GM19467 (cell line): ENCODE measurements at regions not wholly inside any gene's neighbourhood (a gene's known extent, or its start where the extent isn't known, plus 50 kb on each side); places are given as distances from the start of the nearest gene placed in this dataset.

Experiments used
- ATAC-seq: cut with Tn5 transposase; IDR thresholded peaks from one replicate; pipeline ENCODE4 v1.9.1; 2021; ENCODE audit warnings: mild to moderate bottlenecking, moderate library complexity; ENCODE audit not compliant: unreplicated experiment

- no peak for ATAC-seq
Measured at GRCh38 chr4:66095065-66095464, 424.8 kb upstream of the EPHA5 start.

- ATAC-seq = no peak
Measured at GRCh38 chr4:66094070-66094469, 423.8 kb upstream of the EPHA5 start.

- no peak for ATAC-seq
Measured at GRCh38 chr4:66091786-66092185, 421.5 kb upstream of the EPHA5 start.

DNA sequence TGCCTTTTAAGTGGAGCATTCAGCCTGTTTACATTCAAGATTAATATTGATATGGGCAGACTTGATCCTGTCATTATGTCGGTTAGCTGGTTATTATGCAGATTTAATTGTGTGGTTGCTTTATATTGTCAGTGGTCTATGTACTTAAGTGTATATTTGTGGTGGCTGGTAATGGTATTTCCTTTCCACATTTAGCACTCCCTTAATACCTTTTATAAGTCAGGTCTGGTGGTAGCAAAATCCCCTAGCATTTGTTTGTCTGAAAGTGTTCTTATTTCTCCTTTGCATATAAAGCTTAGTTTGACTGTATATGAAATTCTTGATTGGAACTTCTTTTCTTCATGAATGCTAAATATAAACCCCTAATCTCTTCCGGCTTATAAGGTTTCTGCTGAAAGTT, 403.7 kb upstream of the EPHA5 start:
- no peak for ATAC-seq

GRCh38 chr4:66071911-66072310, 401.6 kb upstream of the EPHA5 start:
- ATAC-seq = no peak

DNA sequence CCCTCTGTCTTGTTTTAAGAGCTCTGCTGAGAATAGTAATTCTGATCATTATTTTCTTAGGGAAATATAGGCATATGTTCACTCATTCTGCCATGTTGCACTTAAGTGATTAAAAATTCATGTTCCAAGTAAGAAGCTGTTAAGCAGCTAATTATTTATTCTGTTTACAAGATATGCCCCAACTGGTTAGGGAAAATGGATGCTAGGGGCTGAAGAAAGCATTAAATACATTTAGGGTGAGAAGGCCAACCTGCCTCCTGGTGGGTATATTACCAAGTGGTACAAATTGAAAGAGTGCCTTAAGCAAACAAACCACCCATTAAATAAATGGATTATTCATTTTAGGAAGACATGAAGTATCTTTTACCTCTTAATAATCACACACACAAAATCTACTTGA, 392.6 kb upstream of the EPHA5 start:
- no peak for ATAC-seq

DNA sequence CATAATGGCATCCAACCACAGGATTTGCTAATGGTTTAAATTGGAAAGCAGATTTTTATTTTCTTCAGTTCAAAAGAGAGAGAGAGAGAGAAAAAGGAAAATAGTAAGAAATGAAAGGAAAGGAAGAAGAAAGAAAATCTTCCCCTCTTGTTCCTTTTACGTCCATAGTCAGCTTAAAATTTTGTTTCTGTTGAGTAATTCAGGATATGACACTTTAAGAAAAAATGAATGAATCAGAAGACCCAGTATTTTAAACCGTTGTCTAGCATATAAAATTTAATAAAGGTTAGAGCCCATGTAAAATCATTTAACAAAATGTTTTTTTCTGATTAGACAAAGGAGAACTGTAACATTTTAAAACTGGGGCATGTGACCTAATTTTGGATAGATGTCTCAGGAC, 391.8 kb upstream of the EPHA5 start:
- ATAC-seq = no peak

- no peak for ATAC-seq
Measured at GRCh38 chr4:66059556-66059955, 389.3 kb upstream of the EPHA5 start.

DNA sequence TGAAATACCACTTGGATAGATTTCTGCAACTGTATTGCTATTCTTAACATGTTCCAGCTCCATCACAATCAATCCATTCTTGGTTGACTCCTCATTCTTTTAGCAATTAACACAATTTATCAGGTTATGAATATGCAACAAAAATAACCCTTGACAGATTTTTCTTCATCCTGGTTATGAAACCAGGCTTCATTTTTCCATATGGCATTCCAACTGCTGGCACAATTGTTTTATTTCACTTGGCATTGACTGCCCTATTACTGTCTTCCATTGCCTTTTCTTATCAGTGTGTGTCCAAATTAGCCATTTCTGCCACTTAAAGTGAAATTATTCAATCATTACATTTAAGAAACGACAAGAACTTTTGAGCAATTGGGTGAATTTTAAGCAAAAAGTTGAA, 388.8 kb upstream of the EPHA5 start:
- ATAC-seq = no peak

- ATAC-seq = no peak
Measured at GRCh38 chr4:66055999-66056398, 385.7 kb upstream of the EPHA5 start.

DNA sequence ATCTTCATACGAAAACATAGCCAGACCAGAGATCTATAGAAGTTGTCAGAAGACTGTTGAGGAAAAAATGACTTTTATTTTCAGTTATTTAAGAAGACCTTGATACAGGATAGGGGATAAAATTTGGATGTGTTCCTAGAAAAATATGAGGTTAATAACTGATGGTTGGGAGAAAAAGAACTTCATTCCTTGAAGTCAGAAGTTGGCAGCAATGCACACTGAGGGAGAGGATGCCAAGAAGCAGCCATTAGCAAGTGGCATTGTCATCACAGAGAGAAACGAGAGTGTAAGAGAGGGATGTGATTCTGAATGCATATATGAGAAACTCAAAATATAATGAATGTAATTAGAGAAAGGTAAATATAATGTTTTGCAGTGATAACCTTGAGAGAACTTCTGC, 382.1 kb upstream of the EPHA5 start:
- ATAC-seq = no peak

DNA sequence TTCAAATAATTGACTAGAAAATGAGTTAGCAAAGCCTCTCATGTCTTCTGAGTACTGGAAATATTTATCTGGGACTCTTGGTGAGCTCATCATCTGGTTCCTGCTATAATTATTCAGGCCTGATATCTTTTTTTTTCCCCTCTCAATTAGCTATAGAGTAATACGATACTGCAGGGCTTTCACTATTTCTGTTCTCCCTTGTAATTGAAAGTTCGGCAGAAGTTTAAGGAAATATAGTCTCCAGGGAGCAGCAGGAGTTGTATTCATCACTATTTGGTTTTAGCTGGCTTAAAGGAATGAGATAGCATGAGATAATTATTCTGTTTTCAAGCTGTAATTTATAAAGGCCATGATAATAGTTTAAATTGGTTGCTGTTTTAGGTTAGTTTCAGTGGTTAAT, 378.6 kb upstream of the EPHA5 start:
- no peak for ATAC-seq

GRCh38 chr4:66045913-66046312, 375.6 kb upstream of the EPHA5 start:
- no peak for ATAC-seq

- ATAC-seq = no peak
Measured at GRCh38 chr4:66035701-66036100, 365.4 kb upstream of the EPHA5 start.

- no peak for ATAC-seq
Measured at GRCh38 chr4:66034671-66035070, 364.4 kb upstream of the EPHA5 start.

- no peak for ATAC-seq
Measured at GRCh38 chr4:66034262-66034661, 364.0 kb upstream of the EPHA5 start.

DNA sequence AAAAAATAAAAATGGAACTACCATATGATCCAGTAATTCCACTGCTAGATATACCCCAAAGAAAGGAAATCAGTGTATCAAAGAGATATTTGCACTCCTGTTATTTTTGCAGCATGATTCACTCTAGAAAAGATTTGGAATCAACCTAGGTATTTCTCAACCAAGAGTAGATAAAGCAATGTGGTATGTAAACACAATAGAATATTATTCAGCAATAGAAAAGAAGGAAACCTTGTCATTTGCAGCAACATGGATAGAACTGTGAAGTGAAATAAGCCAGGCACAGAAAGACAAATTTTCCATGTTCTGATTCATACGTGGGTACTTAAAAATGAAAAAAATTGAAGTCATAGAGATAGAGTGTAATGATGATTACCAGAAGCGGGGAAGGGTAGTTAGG, 362.3 kb upstream of the EPHA5 start:
- ATAC-seq = no peak

- no peak for ATAC-seq
Measured at GRCh38 chr4:66028668-66029067, 358.4 kb upstream of the EPHA5 start.

DNA sequence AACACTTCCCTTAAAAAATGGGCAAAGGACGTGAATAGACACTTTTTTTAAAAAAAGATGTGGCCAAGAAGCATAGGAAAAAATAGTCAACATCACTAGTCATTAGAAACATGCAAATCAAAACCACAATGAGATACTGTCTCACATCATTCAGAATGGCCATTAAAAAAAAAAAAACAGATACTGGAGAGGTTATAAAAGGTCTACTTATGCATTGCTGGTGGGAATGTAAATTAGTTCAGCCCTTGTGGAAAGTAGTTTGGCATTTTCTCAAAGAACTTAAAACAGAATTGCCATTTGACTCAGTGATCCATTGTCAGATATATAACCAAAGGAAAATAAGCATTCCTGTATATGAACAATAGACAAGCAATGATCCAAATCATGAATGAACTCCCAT, 352.8 kb upstream of the EPHA5 start:
- ATAC-seq = no peak

- ATAC-seq = no peak
Measured at GRCh38 chr4:66017671-66018070, 347.4 kb upstream of the EPHA5 start.

- ATAC-seq = no peak
Measured at GRCh38 chr4:66016240-66016639, 346.0 kb upstream of the EPHA5 start.

- no peak for ATAC-seq
Measured at GRCh38 chr4:66014146-66014765, 344.0 kb upstream of the EPHA5 start.

DNA sequence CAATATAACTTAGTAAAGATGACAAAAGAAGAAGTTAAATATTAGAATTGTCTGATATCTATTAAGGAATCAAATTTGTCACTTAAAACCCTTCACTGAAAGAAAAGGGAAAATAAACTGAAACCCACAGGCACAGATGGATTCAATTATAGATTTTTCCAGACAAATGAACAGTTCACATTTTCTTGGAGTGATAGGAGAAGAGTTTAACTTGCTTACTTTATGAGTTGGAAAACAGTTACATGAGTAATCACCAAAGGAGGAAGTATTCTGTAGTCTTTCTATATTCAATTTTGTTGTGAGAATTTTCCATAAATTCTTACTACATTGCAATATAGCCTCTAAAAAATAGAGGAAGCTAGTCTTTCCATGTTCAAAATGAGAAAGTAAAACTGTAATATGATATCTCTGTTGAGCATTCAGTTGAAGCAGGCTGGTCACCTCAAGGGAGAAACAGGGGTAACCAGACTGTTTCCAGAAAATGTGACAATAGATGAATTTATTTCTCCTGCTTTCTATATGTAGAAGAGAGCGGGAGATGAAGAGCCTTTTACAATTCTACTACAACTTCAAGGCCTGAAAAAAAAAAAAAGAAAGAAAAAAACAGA, 330.3 kb upstream of the EPHA5 start:
- ATAC-seq = no peak
